SW 1271 (cell line): ENCODE measurements at regions not wholly inside any gene's neighbourhood (a gene's known extent, or its start where the extent isn't known, plus 50 kb on each side); places are given as distances from the start of the nearest gene placed in this dataset.

Source experiments
- DNase-seq, 2 experiments: peaks; one replicate each; lab custom pipeline; 2025; lab: John Stamatoyannopoulos, UW

DNA sequence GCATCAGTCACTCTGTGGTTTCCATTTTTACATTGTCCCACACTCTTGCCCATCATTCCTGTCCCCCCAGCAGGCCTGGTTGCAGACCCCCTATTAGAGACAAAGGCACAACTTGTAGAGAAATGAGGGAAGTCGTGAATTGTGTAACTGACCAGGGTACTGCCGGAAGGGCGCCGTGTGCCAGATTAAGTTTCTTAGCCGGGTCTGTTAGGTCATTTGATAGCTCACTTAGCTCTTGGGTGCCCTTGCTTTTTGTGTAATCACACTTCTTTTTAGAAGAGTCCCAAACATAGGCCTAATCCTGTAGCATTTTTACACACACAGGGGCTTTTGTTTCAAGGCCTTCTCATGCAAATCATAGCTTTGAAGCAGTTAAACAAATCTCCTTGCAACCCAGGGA is 87.2 kb downstream of the CTAGE1 start:
- DNase-seq = no peak

DNA sequence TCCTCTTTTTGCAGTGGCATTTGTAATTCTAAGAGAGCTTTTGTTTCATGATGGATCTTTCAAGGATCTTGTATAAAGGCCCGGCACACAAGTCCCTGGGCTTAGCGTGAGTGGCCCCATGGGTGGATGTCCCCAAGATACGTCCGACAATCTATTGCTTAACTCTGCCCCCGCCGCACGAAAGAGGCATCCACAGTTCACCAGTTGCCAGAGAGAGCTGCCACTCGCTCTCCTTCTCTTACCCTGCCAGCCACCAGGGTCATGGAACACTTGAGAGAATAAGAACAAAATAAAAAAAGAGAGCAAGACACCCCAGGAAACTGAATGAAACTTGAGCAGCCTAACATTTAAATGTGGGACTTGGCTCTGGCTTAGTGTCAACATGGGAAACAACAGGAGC is 92.3 kb downstream of the CTAGE1 start:
- no peak for DNase-seq

DNA sequence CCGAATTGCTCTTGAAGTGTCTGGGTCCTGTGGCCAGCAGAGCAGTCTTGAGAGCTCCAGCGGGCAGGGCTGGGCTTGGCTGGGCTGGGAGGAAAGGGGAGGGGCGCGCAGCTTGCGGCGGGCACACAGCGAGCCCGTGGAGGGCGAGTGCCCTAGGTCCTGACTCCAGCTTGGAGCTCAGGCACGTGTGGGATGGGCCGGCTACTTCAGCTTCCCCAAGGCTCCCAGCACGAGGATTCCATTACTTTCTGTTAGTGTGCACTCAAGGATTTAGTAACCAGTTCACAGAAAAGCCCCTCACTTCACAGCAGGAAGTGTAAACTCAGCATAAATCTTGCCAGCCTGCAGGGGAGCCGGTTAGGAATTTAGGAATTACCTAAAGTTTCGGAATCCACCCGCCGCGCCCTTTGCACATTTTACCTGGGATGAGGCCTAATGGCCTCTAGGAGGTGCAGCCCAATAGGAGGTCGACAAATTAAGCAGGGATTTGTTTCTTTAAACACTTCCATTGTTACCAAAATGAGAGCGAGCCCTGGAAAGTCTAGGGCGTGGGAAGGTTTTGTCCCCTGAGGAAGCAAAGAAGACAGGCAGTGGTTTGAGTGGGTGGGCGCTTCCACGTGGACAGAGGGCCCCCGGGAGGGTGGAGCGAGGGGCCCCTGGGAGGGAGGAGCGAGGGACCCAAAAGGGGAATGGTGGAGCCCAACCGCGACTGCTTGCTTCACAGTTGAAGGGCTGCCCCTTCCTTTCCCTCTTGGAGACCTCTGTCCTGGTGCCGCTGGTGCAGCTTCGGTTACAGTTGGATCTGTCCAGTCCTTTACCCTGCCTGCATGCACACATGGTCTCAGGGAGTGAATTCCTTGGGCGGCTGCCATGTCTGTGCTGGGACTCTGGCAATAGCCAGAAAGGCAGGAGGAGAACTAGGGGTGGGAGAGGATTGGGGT is 93.3 kb downstream of the CTAGE1 start:
- DNase-seq = no peak

DNA sequence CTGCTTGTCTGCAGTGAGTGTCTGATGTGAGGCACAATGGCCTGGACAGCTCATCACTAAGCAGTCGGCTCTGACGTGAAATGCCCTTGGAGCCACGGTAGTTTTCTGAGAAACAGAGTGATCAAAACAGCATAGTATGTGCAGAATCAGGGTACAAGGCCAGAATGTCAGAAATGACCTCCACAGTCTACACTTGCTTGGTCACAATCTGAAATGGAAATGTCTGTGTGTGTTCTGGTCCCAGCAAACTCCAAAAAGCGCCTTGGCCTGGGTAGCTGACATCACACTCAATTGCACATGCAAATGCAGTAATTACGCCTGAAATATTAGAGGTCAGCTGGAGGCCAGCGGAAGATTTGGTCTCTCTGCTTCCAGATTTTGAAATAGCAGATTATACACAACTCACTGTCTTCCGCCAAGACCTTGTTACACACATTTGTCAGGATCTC is 95.4 kb downstream of the CTAGE1 start:
- no peak for DNase-seq

DNA sequence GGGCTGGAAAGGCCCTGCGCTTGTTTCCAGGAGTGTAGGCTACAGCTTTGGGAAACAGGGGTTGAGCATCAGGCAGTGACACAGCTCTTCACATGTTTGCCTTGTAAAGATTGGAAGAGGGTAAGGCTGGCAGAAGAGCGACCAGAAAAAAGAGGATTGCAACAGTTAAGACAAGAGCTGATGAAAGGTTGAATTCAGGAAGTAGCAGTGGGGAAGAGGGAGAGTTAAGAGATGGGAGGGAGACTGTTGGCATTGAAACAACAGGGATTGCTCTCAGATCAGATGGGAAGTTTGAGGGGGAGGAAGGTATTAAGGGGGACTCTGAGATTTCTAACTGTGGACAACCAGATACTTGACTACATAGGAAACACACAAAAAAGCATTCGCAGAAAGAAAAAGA is 96.9 kb downstream of the CTAGE1 start:
- DNase-seq = no peak

DNA sequence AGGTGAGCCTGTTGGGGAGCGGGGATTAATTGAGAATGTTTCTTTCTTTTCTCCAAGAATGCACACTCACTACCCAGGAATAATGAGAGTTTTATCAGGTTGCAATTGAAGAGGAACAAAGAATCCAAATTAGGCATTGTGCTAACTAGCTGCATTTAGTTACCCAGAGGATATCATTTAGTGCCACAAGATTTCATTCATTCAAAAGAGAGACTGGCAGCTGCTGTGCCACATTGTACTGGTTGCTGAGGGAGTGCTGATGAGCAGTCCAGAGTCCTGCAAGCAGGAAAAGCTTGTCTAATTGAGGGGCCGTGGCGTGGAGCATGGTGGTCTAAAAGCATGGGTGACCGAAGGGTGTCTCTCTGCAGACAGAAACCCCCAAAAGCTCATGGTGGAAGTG is 97.6 kb downstream of the CTAGE1 start:
- no peak for DNase-seq

DNA sequence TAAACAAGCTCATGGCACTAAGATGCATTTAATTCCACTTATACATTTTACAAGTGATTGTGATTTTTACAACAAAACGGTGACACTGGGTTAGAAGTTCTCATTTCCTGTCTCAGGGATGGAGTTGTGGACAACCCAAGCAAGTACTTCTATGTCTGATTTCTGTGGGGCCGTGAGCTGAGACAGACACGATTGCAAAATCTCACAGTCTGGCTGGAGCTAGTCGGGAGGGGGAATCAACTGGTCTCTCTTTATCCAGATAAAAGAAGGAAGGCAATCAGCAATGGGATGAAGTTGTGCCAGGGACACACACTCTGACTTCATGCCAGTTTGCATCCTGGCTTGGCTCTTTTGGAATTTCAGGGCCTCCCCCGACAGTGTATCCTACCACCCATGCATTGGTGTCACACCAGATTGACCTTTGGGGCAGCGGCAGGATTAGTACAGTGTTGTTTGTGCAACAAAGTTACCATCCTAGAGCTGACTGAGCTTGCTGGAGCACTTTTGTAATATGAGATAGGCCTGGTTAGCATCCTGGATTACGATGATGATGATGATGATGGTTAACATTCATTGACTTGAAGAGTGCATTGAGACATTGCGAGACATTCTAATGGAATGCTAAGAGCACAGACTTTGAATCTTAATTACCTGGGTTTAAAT is 98.8 kb downstream of the CTAGE1 start:
- DNase-seq = no peak

DNA sequence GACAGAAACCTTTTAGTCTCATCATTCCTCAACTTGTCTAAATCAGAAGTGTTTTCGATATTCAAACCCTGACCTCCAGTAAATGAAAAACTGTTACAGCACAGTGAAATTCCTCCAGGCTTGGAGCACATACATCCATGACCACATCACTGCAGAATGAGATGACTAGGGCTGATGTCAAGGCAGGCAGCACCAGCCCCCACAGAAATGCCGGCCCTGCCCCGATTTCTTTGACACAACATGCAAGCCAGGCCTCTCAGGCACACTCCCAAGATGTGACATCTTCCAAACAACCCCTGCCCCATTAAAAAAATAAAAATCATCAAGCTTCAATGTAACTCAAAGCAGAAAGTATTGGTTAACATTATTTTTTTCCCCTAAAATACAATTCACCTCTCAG is 103.3 kb downstream of the CTAGE1 start:
- no peak for DNase-seq

DNA sequence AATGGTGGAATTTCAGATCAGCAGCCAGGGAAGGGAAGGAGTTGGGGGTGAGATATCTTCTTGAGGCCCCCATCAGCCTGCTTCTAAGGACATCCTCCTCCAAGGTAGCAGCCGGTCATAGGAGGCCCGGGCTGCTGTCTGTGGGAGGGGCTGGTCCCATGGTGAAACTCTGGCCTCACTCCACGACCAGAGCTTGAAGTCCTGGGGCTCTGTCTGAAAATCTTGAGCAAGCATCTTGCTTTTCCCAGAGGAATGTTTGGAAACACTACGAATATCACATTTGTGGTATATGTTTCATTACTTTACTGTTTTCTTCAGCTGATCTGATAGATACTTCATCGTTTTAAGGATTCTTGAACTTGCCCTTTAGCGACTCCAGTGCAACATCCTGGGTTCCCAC is 103.7 kb downstream of the CTAGE1 start:
- no peak for DNase-seq

DNA sequence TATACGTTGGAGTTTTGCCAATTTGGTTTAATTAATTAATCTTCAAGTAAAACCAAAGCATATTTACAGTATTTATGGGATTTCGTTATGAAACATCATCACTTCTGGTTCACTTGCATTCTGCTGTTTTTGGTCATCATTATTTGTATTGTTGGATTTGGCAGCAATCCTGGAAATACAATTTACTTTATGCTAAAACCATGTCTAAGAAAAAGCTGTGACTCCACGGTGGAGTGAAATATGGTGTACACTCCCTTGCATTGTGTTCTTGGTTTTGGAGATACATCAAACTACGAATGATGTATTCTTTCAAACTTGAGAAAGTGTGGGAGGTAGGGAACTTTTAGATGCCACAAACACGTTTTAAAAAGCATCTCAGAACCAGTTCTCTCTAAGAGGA is 106.4 kb downstream of the CTAGE1 start:
- DNase-seq = no peak

DNA sequence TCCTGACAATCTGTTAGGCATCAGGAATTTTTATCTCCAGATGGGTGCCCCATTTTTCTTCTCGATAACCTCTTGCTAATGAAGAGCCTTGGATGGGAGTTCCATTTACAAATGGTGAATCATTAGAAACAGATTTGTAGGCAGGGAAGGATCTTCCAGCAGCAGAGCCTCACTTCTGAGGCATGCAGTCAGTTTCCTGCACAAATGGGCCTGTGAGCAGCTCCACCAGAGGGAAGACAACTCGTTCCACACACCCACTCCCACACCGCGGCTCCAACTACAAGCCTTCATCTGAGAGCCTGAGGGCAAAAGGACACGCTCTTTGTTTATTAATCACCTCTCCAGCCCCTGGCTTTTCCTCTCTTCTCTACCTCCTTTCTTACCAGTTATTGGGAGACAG is 108.5 kb downstream of the CTAGE1 start:
- DNase-seq = no peak

DNA sequence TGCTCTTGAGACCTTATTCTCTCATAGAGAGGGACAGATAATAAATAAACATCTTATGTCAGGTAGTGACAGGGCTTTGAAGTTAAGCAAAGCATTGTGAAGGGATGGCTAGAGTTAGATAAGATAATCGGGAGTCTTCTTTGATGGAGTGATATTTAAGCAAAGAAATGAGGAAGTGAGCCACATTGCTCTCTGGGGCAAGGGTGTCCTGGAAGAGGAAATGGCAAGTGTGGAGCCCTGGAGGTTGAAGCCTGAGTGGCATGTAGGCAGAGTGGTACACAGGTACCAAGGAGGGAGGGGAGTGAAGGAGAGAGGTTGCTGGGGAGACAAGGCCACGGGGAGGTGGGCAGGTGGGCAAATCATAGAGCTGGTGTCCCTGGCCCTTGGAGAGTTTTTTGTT is 110.2 kb downstream of the CTAGE1 start:
- DNase-seq = no peak

DNA sequence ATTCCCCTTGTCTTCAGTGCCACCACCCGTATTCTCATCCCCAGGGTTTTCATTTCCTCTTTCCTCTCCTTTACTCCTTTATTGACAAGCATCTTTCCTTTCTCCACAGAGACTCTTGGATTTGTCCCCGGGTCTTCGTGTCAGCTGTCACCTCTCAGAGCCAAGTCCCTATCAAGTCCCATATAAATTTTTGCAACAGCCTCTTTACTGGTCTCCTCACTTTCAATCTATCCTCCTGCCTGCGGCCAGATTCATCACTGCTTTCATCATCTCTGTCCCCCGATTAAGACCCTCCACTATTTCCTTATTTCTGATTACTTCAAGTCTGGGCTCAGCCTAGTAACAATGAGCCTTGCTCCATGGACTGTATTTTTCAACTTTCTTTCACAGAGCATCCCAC is 113.8 kb downstream of the CTAGE1 start:
- no peak for DNase-seq

DNA sequence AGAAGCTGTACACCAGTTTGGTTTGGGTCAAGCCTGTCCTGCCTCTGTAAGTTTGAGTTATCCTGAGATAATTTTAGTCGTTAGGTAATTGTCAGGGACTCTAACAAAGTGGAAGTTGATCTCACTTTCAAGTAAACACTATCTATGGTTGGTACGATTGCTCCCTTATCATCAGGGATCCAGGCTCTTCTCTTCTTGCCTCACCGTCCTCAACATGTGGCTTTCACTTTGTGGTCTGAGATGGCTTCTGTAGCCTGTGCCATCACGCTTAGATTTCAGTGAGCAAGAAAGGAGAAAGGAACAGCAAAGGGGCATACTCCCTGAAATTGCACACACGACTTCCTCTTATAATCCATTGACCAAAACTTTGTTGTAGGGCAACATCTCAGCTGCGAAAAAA is 115.6 kb downstream of the CTAGE1 start:
- DNase-seq = no peak

DNA sequence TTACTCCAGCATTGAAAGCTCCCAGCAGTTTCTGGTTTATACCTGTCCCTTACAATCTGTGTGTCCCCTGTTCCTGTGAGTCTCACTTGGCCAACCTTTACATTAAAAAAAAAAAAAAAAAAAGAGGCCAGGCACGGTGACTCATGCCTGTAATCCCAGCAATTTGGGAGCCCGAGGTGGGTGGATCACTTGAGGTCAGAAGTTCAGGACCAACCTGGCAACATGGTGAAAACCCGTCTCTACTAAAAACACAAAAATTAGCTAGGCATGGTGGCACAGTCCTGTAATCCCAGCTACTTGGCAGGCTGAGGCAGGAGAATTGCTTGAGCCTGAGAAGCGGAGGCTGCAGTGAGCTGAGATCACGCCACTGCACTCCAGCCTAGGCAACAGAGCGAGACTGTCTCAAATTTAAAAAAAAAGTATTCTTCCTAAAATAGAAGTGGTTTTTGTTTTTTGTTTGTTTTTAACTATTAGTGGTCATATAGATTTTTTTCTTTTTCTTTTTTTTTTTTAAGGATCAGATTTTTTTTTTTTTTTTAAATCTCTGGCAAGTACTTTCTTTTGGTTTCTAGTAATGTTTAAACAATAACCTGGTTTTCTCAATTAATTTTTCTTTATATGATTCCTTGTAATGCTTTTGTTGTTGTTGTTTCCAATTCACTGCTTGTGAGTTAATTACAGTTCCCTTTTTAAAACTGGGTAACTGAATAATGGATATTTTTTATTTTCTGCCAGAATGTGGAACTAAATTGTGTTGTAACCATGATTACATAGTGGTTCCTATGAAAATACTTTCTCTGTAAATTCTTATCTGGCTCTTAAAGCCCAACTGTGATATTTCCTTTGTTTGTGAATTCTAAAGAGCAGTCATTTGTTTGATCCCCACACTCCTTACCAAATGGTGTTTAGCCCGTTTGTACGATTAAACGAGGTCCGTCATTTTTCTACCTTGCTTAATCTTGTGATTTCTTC is 116.8 kb downstream of the CTAGE1 start:
- no peak for DNase-seq

DNA sequence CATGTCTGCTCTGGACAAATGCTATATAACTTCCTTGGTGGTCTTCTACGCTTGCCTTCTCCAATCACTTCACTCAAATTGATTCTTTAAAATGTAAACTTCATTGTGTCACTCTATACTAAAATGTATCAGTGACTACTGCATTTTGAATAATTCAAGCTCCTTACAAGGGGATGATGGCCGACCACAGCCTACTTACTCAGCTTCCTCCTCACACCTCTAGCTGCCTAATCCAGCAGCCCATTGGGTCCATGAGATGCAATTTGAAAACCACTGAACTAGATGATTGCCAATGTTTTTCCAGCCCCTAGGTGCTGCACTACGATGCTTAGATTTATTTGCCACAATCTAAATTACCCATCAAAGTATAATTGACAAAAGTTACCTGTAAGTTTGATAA is 120.7 kb downstream of the CTAGE1 start:
- no peak for DNase-seq

DNA sequence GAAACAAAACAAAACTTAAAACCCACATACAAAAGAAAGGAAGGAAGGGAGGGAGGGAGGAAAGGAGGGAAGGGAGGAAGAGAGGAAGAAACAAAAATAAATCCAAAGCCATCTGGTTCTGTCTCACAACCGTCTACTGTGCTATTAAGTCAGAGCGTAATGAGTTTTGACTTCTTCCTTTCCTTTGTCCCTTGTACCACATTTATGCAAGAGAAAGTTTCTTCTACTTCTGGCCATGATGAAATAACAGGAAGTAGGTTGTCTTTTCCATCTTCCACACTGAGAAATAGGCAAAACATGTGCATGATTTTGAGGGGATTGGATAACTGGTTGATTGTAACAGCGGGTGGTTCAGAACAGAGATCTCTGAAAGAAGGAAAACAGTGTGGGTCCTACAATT is 121.4 kb downstream of the CTAGE1 start:
- DNase-seq = no peak

DNA sequence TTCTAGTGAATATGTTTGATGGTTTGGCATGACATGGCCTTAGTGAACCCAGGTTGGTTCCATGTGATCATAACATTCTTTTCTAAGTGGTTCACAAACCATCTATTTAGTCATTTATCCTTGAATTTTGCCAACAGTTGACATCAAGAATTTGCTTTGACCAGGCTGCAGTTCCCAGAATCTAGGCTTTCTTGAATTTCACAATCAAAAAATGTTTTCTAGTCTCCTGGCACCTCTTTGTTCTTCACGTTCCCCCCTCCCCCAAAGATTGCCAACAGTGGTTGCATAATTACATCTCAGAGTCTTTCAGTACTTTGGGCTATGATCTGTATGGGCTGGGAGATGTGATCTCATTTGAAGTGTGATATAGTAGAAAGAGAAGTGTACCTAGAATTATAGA is 124.0 kb downstream of the GATA6 start:
- DNase-seq = no peak

DNA sequence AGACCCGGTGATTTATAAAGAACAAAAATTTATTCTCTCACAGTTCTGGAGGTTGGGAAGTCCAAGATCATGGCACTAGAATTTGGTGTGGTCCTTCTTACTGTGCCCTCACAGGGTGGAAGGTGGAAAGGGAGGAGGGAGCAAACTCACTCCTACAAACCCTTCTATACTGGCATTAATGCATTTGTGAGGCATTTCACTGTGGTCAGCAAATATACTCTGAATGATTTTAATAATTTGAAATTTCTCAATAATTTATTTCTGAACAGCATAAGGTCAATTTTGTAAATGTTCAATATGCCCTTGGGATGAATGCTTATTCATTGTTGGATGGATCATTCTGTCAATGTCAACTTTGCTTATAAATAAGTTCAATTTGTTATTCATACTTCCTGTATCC is 120.6 kb downstream of the GATA6 start:
- DNase-seq = no peak

DNA sequence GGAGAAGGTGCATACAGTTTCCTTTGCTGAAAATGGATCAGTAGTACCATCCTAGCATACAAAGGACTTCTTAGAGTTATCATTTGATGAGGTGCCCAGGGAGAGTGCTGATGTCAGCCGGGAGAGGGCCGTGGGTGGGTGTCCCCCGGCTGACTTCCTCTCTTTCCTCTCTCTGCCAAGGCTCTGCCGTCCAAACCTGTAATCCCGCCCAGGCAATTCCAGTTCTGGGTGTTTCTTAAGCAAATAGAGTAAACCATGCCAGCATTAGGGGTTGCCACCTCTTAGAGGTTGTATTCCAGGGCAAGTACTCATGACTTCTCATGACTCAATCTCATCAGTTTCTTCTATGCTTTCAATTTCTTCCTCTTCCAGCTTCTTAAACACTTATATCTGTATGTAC is 117.2 kb downstream of the GATA6 start:
- DNase-seq = no peak

DNA sequence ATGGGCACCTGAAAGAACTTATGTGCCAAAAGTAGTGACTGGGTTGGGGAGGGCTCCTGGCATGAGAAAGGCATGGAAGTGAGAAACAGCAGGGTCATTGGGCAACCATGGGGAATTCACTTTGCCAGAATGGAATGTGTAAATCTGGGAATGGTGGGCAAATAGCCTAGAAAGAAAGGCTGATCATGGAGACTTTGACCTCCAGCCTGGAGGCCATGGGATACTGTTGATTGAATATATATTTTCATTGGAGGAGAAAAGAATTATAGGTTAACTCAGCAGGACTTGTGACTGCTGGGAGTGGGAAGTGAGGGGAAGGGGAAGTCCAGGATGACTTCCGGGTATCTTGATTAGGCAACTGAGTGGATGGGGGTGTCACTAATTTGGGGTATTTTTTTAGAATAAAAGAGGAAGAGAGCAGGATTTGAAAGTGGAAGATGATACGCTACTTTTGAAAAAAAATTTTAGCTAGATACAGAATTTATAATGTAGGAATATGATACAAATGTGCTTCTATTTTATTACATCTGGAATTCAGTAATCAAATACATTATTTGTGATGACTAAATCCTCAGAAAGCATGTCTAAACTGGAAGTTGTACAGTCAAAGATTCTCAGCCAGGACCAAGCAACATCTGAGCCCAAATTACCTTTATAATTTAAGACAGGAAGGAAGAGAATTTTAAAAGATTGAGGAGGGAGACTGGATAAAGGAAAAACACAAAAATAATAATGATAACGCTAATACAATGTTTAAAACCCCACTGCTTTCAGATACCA is 116.2 kb downstream of the GATA6 start:
- no peak for DNase-seq
